ENCODE measurements at regions not wholly inside any gene's neighbourhood (a gene's known extent, or its start where the extent isn't known, plus 50 kb on each side); places are given as distances from the start of the nearest gene placed in this dataset.

DNA sequence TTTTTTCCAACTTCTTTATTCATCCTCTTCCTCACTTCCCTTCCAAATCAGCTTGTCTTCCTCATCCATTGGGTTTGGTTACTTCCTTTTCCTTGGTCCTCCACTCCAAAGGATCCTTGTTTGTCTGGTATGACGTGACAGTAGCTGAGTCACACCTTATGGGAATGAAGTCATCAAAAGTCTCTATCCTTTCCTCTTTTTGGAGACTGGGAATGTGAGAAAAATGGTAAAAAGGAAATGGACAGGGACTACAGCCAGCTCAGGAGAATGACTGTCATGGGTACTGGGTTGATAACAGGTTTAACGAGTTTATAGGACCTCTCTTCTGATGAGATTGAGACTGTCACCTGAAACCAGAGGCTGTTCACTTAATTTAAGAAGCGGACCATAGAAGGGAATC lies 76.2 kb upstream of the MYO10 start:
- Mint-ChIP-seq H3K27ac (no peak overlapping the region), H3K4me3 (no peak overlapping the region), H3K27me3 (ENCODE audit: insufficient read depth, low read depth, poor library complexity) (no peaks in the 10 kb centered on the region), H3K4me1 (no peaks in the 10 kb centered on the region), H3K36me3 (ENCODE audit: low read depth) (no peaks in the 10 kb centered on the region), H3K9me3 (no peaks in the 10 kb centered on the region)
- TF ChIP-seq, protein P1, sequence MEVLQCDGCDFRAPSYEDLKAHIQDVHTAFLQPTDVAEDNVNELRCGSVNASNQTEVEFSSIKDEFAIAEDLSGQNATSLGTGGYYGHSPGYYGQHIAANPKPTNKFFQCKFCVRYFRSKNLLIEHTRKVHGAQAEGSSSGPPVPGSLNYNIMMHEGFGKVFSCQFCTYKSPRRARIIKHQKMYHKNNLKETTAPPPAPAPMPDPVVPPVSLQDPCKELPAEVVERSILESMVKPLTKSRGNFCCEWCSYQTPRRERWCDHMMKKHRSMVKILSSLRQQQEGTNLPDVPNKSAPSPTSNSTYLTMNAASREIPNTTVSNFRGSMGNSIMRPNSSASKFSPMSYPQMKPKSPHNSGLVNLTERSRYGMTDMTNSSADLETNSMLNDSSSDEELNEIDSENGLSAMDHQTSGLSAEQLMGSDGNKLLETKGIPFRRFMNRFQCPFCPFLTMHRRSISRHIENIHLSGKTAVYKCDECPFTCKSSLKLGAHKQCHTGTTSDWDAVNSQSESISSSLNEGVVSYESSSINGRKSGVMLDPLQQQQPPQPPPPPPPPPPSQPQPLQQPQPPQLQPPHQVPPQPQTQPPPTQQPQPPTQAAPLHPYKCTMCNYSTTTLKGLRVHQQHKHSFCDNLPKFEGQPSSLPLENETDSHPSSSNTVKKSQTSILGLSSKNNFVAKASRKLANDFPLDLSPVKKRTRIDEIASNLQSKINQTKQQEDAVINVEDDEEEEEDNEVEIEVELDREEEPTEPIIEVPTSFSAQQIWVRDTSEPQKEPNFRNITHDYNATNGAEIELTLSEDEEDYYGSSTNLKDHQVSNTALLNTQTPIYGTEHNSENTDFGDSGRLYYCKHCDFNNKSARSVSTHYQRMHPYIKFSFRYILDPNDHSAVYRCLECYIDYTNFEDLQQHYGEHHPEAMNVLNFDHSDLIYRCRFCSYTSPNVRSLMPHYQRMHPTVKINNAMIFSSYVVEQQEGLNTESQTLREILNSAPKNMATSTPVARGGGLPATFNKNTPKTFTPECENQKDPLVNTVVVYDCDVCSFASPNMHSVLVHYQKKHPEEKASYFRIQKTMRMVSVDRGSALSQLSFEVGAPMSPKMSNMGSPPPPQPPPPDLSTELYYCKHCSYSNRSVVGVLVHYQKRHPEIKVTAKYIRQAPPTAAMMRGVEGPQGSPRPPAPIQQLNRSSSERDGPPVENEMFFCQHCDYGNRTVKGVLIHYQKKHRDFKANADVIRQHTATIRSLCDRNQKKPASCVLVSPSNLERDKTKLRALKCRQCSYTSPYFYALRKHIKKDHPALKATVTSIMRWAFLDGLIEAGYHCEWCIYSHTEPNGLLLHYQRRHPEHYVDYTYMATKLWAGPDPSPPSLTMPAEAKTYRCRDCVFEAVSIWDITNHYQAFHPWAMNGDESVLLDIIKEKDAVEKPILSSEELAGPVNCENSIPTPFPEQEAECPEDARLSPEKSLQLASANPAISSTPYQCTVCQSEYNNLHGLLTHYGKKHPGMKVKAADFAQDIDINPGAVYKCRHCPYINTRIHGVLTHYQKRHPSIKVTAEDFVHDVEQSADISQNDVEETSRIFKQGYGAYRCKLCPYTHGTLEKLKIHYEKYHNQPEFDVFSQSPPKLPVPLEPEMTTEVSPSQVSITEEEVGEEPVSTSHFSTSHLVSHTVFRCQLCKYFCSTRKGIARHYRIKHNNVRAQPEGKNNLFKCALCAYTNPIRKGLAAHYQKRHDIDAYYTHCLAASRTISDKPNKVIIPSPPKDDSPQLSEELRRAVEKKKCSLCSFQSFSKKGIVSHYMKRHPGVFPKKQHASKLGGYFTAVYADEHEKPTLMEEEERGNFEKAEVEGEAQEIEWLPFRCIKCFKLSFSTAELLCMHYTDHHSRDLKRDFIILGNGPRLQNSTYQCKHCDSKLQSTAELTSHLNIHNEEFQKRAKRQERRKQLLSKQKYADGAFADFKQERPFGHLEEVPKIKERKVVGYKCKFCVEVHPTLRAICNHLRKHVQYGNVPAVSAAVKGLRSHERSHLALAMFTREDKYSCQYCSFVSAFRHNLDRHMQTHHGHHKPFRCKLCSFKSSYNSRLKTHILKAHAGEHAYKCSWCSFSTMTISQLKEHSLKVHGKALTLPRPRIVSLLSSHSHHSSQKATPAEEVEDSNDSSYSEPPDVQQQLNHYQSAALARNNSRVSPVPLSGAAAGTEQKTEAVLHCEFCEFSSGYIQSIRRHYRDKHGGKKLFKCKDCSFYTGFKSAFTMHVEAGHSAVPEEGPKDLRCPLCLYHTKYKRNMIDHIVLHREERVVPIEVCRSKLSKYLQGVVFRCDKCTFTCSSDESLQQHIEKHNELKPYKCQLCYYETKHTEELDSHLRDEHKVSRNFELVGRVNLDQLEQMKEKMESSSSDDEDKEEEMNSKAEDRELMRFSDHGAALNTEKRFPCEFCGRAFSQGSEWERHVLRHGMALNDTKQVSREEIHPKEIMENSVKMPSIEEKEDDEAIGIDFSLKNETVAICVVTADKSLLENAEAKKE (CRISPR knock-in tag; IDR thresholded peaks at IDR 0.05), result no peak
- TF ChIP-seq JUNB (IDR thresholded peaks at IDR 0.05; ENCODE audit: unreplicated experiment) (no peak), ZNF331 (CRISPR knock-in tag; IDR thresholded peaks at IDR 0.05; ENCODE audit: low read depth) (no peak), CREB1 (CRISPR knock-in tag; IDR thresholded peaks at IDR 0.05; ENCODE audit: low read depth) (no peak), EZH2phosphoT487 (IDR thresholded peaks at IDR 0.05; ENCODE audit: unreplicated experiment) (no peak)
- TF ChIP-seq, protein P2, sequence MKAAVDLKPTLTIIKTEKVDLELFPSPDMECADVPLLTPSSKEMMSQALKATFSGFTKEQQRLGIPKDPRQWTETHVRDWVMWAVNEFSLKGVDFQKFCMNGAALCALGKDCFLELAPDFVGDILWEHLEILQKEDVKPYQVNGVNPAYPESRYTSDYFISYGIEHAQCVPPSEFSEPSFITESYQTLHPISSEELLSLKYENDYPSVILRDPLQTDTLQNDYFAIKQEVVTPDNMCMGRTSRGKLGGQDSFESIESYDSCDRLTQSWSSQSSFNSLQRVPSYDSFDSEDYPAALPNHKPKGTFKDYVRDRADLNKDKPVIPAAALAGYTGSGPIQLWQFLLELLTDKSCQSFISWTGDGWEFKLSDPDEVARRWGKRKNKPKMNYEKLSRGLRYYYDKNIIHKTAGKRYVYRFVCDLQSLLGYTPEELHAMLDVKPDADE (IDR thresholded peaks at IDR 0.05), result no peak
- no peaks in the 10 kb centered on the region for H3K9me2 ChIP-seq (ENCODE audit: insufficient read depth)
- no peaks in the 10 kb centered on the region for H3K27me3 ChIP-seq (ENCODE audit: insufficient read depth)
- DNase-seq (ENCODE audit: low spot score) (no peak), ATAC-seq (no peak)
- no peak overlapping the region for H3K4me3 ChIP-seq
- no peaks in the 10 kb centered on the region for H3K36me3 ChIP-seq (ENCODE audit: insufficient read depth)
- no peaks in the 10 kb centered on the region for H3F3A ChIP-seq (replicated peaks; ENCODE audit: low read depth)
- H3K79me2 ChIP-seq (replicated peaks; ENCODE audit: insufficient read depth), result no peaks in the 10 kb centered on the region
- no peak overlapping the region for H3K4me2 ChIP-seq
- H2AFZ ChIP-seq, result no peak overlapping the region
- H3K27ac ChIP-seq (ENCODE audit: low read depth), result no peak overlapping the region
- H4K20me1 ChIP-seq (replicated peaks; ENCODE audit: insufficient read depth), result no peaks in the 10 kb centered on the region
- H3K4me1 ChIP-seq (ENCODE audit: insufficient read depth), result no peaks in the 10 kb centered on the region
